ENCODE measurements at regions not wholly inside any gene's neighbourhood (a gene's known extent, or its start where the extent isn't known, plus 50 kb on each side); places are given as distances from the start of the nearest gene placed in this dataset.

GRCh38 chr4:82231806-82232205, 142.0 kb downstream of the HNRNPD start:
- Histone ChIP-seq H3K27me3 (ENCODE audit: insufficient read depth, low read length) (no peaks in the 10 kb centered on the region), H3K36me3 (ENCODE audit: insufficient read depth, low read length) (no peaks in the 10 kb centered on the region), H3K27ac (ENCODE audit: low read depth, low read length, poor library complexity, severe bottlenecking) (no peak overlapping the region), H3K4me3 (ENCODE audit: low read depth, low read length, poor library complexity, severe bottlenecking) (no peak overlapping the region), H3K4me2 (ENCODE audit: low read length) (no peak overlapping the region), H3K9me3 (ENCODE audit: low read length) (no peaks in the 10 kb centered on the region), H3K4me1 (ENCODE audit: insufficient read depth, low read length, severe bottlenecking) (no peaks in the 10 kb centered on the region), H3K9me2 (ENCODE audit: low read depth, low read length) (no peaks in the 10 kb centered on the region), H3F3A (ENCODE audit: insufficient read depth, low read length) (no peaks in the 10 kb centered on the region), H2AFZ (ENCODE audit: low read length) (no peak overlapping the region), H3K79me2 (ENCODE audit: insufficient read depth, low read length) (no peaks in the 10 kb centered on the region), H4K20me1 (ENCODE audit: insufficient read depth, low read length) (no peaks in the 10 kb centered on the region), H3K9ac (ENCODE audit: low read length) (no peak overlapping the region)
- TF ChIP-seq EZH2 (IDR thresholded peaks at IDR 0.05; ENCODE audit: borderline replicate concordance, low read length) (no peak), CTCF (IDR thresholded peaks at IDR 0.05; ENCODE audit: low read length) (no peak)

DNA sequence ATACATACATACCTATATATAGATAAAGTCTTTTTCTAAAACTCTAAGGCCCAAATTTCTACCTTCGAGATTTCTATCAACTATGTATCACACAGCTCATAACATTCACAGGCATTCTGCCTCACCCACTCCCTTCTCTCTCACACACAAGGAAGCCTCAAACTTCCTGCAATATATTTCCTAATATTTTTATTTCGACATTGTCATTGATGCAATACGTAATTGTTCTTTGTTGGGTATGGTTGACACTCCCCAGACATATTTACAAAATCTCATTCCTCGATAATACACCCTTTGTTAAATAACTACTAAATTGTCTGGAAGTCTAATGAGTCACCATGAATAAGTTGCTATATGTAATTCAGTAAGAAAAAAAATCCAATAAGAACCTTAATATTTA, 143.5 kb downstream of the HNRNPD start:
- H3F3A ChIP-seq (ENCODE audit: insufficient read depth, low read length) = no peaks in the 10 kb centered on the region
- no peaks in the 10 kb centered on the region for H3K79me2 ChIP-seq (ENCODE audit: insufficient read depth, low read length)
- H3K36me3 ChIP-seq (ENCODE audit: insufficient read depth, low read length) = no peaks in the 10 kb centered on the region
- H4K20me1 ChIP-seq (ENCODE audit: insufficient read depth, low read length) = no peaks in the 10 kb centered on the region
- no peak for TF ChIP-seq EZH2 (IDR thresholded peaks at IDR 0.05; ENCODE audit: borderline replicate concordance, low read length)
- no peak for TF ChIP-seq CTCF (IDR thresholded peaks at IDR 0.05; ENCODE audit: low read length)
- H3K27ac ChIP-seq (ENCODE audit: low read depth, low read length, poor library complexity, severe bottlenecking) = no peak overlapping the region
- no peak overlapping the region for H3K4me2 ChIP-seq (ENCODE audit: low read length)
- no peak overlapping the region for H3K4me3 ChIP-seq (ENCODE audit: low read depth, low read length, poor library complexity, severe bottlenecking)
- no peak overlapping the region for H3K9ac ChIP-seq (ENCODE audit: low read length)
- H3K9me3 ChIP-seq (ENCODE audit: low read length) = no peaks in the 10 kb centered on the region
- H3K9me2 ChIP-seq (ENCODE audit: low read depth, low read length) = no peaks in the 10 kb centered on the region
- H3K4me1 ChIP-seq (ENCODE audit: insufficient read depth, low read length, severe bottlenecking) = no peaks in the 10 kb centered on the region
- no peaks in the 10 kb centered on the region for H3K27me3 ChIP-seq (ENCODE audit: insufficient read depth, low read length)
- no peak overlapping the region for H2AFZ ChIP-seq (ENCODE audit: low read length)

GRCh38 chr4:82225030-82225429, 148.8 kb downstream of the HNRNPD start:
- no peaks in the 10 kb centered on the region for H3K9me3 ChIP-seq (ENCODE audit: low read length)
- H3K27me3 ChIP-seq (ENCODE audit: insufficient read depth, low read length) = no peaks in the 10 kb centered on the region
- H4K20me1 ChIP-seq (ENCODE audit: insufficient read depth, low read length) = no peaks in the 10 kb centered on the region
- H2AFZ ChIP-seq (ENCODE audit: low read length) = no peak overlapping the region
- no peak overlapping the region for H3K4me2 ChIP-seq (ENCODE audit: low read length)
- H3K4me1 ChIP-seq (ENCODE audit: insufficient read depth, low read length, severe bottlenecking) = peaks cover 10% of the 10 kb centered on the region
- H3F3A ChIP-seq (ENCODE audit: insufficient read depth, low read length) = no peaks in the 10 kb centered on the region
- TF ChIP-seq CTCF (IDR thresholded peaks at IDR 0.05; ENCODE audit: low read length) = no peak
- no peak for TF ChIP-seq EZH2 (IDR thresholded peaks at IDR 0.05; ENCODE audit: borderline replicate concordance, low read length)
- no peaks in the 10 kb centered on the region for H3K36me3 ChIP-seq (ENCODE audit: insufficient read depth, low read length)
- no peak overlapping the region for H3K9ac ChIP-seq (ENCODE audit: low read length)
- no peaks in the 10 kb centered on the region for H3K9me2 ChIP-seq (ENCODE audit: low read depth, low read length)
- H3K79me2 ChIP-seq (ENCODE audit: insufficient read depth, low read length) = no peaks in the 10 kb centered on the region
- H3K4me3 ChIP-seq (ENCODE audit: low read depth, low read length, poor library complexity, severe bottlenecking) = no peak overlapping the region
- H3K27ac ChIP-seq (ENCODE audit: low read depth, low read length, poor library complexity, severe bottlenecking) = no peak overlapping the region

All from OCI-LY1 (cell line).